ENCODE measurements at regions not wholly inside any gene's neighbourhood (a gene's known extent, or its start where the extent isn't known, plus 50 kb on each side); places are given as distances from the start of the nearest gene placed in this dataset.

GRCh38 chr11:37572491-37573171, 974.6 kb upstream of the RAG2 start:
- TF ChIP-seq RAD21 (conservative IDR thresholded peaks at IDR 0.05) = no peak
- TF ChIP-seq CTCF (IDR thresholded peaks at IDR 0.05; ENCODE audit: poor library complexity, severe bottlenecking) = no peak
- peak; percentile 65 for TF ChIP-seq REST (IDR thresholded peaks at IDR 0.05; ENCODE audit: borderline replicate concordance)
- TF ChIP-seq POLR2AphosphoS5 (IDR thresholded peaks at IDR 0.05) = peak; percentile 80
- TF ChIP-seq EP300 (conservative IDR thresholded peaks at IDR 0.05; ENCODE audit: poor library complexity, severe bottlenecking) = peak; percentile 88
- no peak for TF ChIP-seq MXI1 (conservative IDR thresholded peaks at IDR 0.05; ENCODE audit: poor library complexity, severe bottlenecking)
- TF ChIP-seq TAF1 (IDR thresholded peaks at IDR 0.05; ENCODE audit: low read depth) = no peak
- TF ChIP-seq SMC3 (conservative IDR thresholded peaks at IDR 0.05; ENCODE audit: poor library complexity) = no peak
- TF ChIP-seq EZH2 (IDR thresholded peaks at IDR 0.05; ENCODE audit: borderline replicate concordance, insufficient read depth, low read length, poor library complexity, severe bottlenecking) = no peak
- H2AFZ ChIP-seq (ENCODE audit: low read depth, low read length) = no peak overlapping the region
- no peaks in the 10 kb centered on the region for H3F3A ChIP-seq (ENCODE audit: insufficient read depth, low read length, poor library complexity, severe bottlenecking)
- peak overlapping the region; percentile 40 for H3K4me2 ChIP-seq (ENCODE audit: low read length)
- no peaks in the 10 kb centered on the region for H3K9me2 ChIP-seq (ENCODE audit: insufficient read depth, low read length)
- no peak overlapping the region for H3K9ac ChIP-seq (ENCODE audit: low read length)
- H3K4me3 ChIP-seq (ENCODE audit: low read length) = peak overlapping the region; percentile 24
- no peaks in the 10 kb centered on the region for H3K36me3 ChIP-seq (ENCODE audit: insufficient read depth, low read length)
- no peaks in the 10 kb centered on the region for H3K9me3 ChIP-seq (ENCODE audit: low read length)
- peak overlapping the region; percentile 42 for H3K27ac ChIP-seq (ENCODE audit: low read length)
- H4K20me1 ChIP-seq (ENCODE audit: insufficient read depth) = no peaks in the 10 kb centered on the region
- no peaks in the 10 kb centered on the region for H3K27me3 ChIP-seq (ENCODE audit: insufficient read depth, low read depth, low read length)
- no peaks in the 10 kb centered on the region for H3K79me2 ChIP-seq (replicated peaks; ENCODE audit: insufficient read depth, low read length)

GRCh38 chr11:37571246-37571645, 973.2 kb upstream of the RAG2 start:
- H3K27me3 ChIP-seq (ENCODE audit: insufficient read depth, low read depth, low read length) = no peaks in the 10 kb centered on the region
- no peaks in the 10 kb centered on the region for H3K36me3 ChIP-seq (ENCODE audit: insufficient read depth, low read length)
- H3K27ac ChIP-seq (ENCODE audit: low read length) = no peak overlapping the region
- H3K4me2 ChIP-seq (ENCODE audit: low read length) = no peak overlapping the region
- no peaks in the 10 kb centered on the region for H3K9me3 ChIP-seq (ENCODE audit: low read length)
- no peak overlapping the region for H3K4me3 ChIP-seq (ENCODE audit: low read length)
- no peaks in the 10 kb centered on the region for H3K9me2 ChIP-seq (ENCODE audit: insufficient read depth, low read length)
- no peaks in the 10 kb centered on the region for H3F3A ChIP-seq (ENCODE audit: insufficient read depth, low read length, poor library complexity, severe bottlenecking)
- H2AFZ ChIP-seq (ENCODE audit: low read depth, low read length) = no peak overlapping the region
- TF ChIP-seq CTCF (IDR thresholded peaks at IDR 0.05; ENCODE audit: poor library complexity, severe bottlenecking) = no peak
- no peak for TF ChIP-seq POLR2AphosphoS5 (IDR thresholded peaks at IDR 0.05)
- no peak for TF ChIP-seq RAD21 (conservative IDR thresholded peaks at IDR 0.05)
- no peak for TF ChIP-seq EZH2 (IDR thresholded peaks at IDR 0.05; ENCODE audit: borderline replicate concordance, insufficient read depth, low read length, poor library complexity, severe bottlenecking)
- TF ChIP-seq EP300 (conservative IDR thresholded peaks at IDR 0.05; ENCODE audit: poor library complexity, severe bottlenecking) = no peak
- TF ChIP-seq REST (IDR thresholded peaks at IDR 0.05; ENCODE audit: borderline replicate concordance) = no peak
- TF ChIP-seq MXI1 (conservative IDR thresholded peaks at IDR 0.05; ENCODE audit: poor library complexity, severe bottlenecking) = no peak
- no peaks in the 10 kb centered on the region for H4K20me1 ChIP-seq (ENCODE audit: insufficient read depth)
- no peaks in the 10 kb centered on the region for H3K79me2 ChIP-seq (replicated peaks; ENCODE audit: insufficient read depth, low read length)
- no peak overlapping the region for H3K9ac ChIP-seq (ENCODE audit: low read length)
